T47D (cell line): ENCODE measurements at regions not wholly inside any gene's neighbourhood (a gene's known extent, or its start where the extent isn't known, plus 50 kb on each side); places are given as distances from the start of the nearest gene placed in this dataset.
A peak's percentile ranks its signal among the peaks of the same experiment; 100 is the strongest.

Experiments
- DNase-seq, 2 experiments: peaks; one replicate each; pipeline versions ENCODE4 v3.0.0 to v3.0.0-alpha.2; 2011 to 2012; ENCODE audit warnings: low read depth in 1 of 2, low spot score in 1 of 2
- JUND ChIP-seq: IDR thresholded peaks from 2 replicates; pipeline ENCODE4 v1.6.1; 2012; ENCODE audit warnings: low read depth
- in situ Hi-C: cut with HindIII; loops from 2 replicates; pipeline ENCODE4 v1.10.0; 2016; ENCODE audit warnings: low sequenced_read_pairs, low pct_unique_long_range_greater_than_20kb

DNA sequence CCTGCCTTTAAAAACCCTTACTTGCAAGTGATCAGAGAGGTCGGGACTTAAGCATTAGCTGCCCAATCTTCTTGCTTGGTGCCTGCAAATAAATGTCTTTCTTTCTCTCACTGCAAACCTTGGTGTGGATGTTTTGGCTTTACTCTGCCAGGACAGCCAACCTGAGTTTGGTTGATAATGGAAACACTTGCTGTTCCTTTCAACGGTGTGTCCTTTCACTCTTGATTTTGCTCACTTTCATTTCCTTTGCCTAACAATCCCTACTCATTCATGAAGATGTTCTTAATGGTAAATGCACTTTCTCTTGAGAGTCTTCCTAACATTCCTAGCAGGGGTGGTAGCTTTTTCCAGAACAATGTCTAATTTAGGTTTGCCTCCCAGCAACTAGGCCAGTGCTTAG lies 366.2 kb downstream of the HRH4 start:
- in situ Hi-C loops, result no loop called here
- no peak for DNase-seq
- TF ChIP-seq JUND, result no peak

DNA sequence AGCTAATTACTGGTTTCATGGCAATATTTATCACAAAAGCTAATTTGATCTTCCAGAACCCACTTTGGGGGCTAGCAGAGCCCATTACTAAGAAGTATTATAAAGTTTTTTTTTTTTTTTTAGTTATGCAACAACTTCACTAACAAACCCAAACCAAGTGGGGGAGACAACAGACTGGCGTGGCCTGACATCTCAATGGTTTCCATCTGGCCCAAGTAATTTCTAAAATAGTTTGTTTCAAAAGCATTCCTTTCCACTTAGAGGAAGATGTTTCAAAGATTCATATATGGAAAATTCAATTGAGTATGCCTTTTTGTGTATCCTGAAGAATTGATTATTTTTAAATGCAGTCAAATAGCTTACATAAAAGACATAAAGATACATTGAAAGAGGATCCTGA lies 367.1 kb downstream of the HRH4 start:
- no peak for TF ChIP-seq JUND
- in situ Hi-C loops, result no loop called here
- DNase-seq, result no peak

DNA sequence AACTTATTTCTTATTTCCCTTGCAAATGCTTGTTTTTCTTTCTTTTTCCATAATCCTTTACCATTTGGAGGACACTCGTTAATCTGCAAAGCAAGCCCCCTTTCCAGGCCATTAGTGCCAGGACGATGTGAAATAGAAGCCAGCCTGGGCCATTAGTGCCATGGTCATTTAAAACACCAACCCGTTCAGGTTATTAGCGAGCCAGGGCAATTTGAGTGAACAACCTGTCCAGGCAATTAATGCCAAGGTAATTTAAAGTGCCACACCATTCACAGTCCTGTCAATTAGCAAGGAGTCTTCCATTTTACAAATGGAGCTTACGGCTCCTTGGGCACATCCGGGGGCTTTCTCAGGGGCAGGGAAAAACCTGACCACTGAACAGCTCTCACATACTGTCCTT lies 370.6 kb downstream of the HRH4 start:
- TF ChIP-seq JUND, result no peak
- no peak for DNase-seq
- in situ Hi-C loops, result no loop called here

DNA sequence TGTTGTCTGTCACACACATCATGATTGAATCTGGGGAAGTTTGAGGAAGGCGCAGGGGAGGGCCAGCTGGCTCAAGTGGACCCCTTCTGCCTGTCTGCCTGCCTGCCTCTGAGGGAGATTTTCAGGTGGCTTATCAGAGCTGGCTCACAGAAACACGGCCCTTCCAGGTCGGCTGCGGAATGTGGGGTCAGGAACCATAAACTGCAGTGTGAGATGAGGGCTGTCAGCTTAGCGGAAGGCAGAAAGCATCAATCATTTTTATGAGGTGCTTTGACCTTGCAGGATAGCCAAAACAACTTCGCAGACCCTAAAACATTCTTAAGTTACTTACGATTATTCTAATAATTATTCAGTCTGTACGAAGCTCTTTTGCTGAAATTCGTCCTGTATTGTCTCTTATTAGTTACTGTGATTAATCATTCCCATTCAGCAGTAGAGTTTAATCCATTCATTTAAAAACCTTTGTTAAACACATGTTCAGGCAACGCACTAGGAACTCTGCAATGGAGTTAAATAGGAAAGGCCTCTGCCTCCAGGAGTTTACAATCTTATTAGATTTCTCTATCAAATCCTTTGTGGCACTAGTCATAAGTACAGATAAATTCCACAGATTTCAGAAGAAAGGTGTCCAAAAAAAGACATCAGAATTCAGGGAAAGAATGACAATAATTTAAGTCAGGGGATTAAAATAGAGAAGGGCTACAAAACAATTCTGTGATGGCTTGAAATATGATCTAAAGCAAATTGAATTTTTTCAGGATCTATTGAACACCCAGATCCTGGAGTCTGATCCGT lies 371.6 kb downstream of the HRH4 start:
- in situ Hi-C loops, result no loop called here
- DNase-seq, result no peak
- TF ChIP-seq JUND, result no peak

DNA sequence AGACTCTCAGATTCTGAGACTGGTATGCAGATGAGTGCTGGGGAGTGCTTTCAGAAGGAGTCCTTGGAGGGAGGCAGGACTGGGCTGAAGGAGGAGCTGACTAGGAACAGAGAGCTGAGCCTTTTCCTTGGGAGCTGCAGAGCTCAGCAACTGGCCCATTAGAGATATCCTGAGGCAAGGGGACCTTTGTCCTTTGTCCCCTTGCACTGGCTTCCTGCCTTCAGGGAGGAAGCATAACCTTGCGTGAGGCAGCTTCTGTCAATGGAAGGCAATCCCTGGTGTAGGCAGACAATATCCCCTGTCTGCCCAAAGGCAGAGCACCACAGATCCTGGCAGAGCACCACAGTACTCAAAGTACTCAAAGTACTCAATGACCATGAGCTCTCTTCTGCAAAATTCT lies 375.3 kb downstream of the HRH4 start:
- in situ Hi-C loops, result no loop called here
- DNase-seq, result no peak
- TF ChIP-seq JUND, result no peak

DNA sequence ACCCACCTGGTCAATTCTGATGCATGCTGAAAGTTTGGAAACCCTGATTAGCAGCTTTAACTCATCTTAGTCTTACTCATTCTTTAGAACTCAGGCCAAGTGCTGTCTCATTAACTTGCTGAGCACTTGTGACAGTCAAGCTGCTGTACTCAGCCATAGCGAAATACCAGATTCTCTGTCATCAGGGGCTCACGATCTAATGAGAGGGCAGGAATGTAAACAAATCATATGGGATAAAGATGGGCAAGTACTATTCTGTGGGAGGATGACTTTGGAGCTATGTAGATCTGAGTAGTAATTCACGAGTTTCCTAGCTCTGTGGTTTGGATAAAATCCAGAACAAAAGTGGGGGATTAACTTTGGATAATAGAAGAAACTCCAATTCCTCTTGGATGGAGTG lies 376.6 kb downstream of the HRH4 start:
- no peak for DNase-seq
- in situ Hi-C loops, result no loop called here
- TF ChIP-seq JUND, result no peak

DNA sequence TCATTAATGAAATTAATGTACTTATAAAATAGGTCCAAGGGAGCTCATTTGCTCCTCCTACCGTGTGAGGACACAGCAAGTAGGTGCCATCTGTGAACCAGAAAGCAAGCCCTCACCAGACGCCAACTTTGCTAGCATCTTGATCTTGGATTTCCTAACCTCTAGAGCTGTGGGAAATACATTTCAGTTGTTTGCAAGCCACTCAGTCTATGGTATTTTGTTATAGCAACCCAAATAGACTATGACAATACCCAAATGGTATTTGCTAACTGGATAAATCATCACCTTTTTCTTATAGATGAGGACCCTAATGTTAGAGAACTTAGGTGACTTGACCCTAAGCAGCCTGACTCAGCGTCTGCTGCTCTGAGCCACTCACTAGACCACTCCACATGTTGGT lies 379.6 kb downstream of the HRH4 start:
- in situ Hi-C loops, result no loop called here
- no peak for TF ChIP-seq JUND
- no peak for DNase-seq

DNA sequence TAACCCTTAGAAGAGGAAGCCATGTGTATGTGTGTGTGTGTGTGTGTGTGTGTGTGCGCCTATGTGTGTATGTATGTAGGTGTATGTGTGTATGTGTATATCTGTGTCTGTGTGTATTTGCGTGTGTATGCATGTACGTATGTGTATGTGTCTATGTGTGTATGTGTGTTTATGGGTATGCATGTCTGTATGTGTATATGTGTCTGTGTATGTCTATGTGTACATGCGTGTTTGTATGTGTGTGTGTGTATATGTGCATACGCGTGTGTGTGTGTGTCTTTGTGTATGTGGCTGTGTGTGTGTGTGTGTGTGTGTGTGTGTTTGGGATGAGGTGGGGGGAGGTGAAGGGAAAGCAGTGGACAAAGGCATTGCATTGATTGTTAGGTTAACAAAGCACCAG lies 380.2 kb downstream of the HRH4 start:
- DNase-seq, result no peak
- no peak for TF ChIP-seq JUND
- in situ Hi-C loops, result no loop called here

DNA sequence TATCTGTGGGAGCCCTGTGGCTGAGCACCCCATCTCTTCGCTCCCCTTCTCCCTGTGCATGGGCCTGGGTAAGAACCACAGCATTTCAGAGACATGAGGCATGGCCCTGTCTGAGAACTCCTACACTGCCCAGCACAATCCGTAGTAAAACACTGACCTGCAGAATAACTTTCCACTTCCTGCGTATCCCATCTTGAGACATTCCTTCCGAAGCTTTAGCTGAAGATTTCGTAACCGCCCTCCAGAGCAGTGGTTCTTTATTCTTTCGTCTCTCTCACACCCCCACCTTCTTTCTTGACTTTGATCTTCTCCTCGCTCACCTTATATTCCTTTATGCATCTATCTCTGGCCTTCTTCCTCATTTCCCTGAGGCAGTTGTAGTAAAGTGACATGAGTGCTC lies 381.1 kb downstream of the HRH4 start:
- in situ Hi-C loops, result no loop called here
- no peak for TF ChIP-seq JUND
- DNase-seq, result no peak

DNA sequence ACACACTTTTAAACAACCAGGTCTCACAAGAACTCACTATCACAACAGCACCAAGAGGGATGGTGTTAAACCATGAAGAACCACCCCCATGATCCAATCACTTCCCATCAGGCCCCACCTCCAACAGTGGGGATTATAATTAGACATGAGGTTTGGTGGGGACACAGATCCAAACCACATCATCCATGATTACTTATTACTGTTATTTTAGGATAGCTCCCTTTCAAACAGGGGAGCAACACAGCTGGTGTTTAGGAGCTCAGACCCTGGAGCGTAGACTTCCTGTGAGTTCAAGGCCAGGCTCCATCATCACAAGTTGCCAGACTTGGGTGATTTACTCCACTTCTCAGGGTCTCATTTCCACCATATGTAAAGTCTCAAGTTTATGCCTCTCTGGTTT lies 382.7 kb downstream of the HRH4 start:
- no peak for TF ChIP-seq JUND
- no peak for DNase-seq
- in situ Hi-C loops, result no loop called here

DNA sequence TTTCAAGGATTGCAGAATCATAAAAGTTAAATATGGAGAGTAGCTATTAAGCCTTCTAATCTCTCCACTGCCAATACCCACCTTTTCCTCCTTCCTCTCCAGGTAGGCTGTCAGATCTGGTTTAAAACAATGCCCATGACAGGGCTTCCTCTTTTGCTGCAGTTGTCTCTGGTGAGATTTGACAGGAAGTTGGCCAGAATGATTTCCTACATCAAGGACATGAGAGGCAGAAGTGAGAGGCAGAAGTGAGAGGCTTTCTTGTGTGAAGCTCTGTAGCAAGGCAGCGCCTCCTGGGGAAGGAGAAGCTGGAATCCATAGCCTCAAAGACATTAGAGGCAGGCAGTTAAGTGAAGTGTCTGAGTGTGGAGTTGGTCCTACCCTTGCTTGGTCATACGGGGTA lies 385.7 kb downstream of the HRH4 start:
- no peak for TF ChIP-seq JUND
- in situ Hi-C loops, result no loop called here
- no peak for DNase-seq

DNA sequence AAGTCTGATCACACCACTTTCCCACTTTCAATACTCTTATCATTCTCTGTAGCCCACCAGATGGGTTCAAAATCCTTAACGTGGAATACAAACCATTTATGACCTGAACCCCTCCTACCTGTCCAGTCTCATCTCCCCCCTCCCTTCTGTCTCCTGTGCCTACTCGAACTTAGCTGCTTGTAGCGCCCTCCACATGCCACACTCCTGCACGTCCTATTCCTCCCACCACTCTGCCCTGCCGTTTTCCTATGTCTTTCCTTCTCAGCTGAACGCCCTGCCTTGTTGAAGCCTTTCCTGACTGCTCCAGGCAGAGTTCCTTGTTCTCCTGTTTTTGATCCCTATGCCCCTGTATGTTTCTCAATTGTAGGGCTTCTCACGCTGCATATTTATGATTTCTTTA lies 390.1 kb downstream of the HRH4 start:
- in situ Hi-C loops, result no loop called here
- DNase-seq, result no peak
- TF ChIP-seq JUND, result no peak

DNA sequence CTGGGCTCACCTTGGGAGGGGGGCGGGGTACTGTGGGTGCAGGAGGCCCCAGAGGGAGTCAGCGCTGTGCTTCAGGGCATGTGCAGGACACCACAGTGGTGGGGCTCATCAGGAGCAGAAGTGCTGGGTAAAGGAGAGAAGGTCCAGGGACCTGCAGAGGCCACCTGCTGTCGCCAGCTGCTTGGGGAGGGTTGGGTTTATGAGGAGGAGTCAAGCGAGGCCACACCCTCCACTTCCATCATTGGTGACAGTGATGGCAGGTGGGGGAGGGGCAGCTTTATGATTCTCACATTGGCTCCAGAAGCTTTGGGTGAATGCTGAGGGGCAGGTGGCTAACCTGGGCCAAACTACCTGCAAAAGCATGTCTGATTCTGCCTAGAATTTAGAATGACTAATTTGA lies 392.6 kb downstream of the HRH4 start:
- DNase-seq, result peak in 1 of 2 experiments; percentile 12
- no peak for TF ChIP-seq JUND
- in situ Hi-C loops, result no loop called here

DNA sequence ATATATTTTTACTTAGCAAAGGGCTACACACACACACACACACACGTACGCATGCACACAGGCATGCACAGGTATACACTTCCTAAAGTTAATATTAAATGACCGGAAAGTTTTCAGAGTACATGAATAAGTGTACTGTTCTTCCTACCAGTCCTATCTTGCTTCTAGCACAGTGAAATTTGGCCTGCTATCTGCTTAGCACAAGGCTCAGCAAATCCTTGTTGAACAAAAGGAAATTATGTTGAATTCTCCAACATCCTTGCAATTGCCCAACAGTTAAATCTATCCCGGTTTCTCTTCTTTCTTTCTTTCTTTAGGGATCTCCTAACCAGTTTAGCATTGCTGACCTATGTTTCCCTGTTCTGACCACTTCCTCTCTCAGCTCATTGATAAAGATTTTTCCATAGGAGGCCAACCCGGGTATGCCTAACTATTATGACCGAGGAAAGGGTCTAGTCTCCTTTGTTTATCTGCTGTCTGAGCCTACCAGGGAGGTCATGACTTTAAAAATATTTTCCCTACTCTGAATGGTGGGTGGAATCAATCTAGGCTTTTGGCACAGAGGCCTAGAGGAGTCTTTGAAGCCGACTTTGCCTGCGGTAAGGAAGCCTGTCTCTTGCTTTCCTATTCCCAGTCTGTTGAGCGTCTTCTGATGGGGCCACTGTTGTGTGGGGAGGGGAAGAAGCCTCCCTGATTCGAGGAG lies 400.7 kb downstream of the HRH4 start:
- in situ Hi-C loops, result no loop called here
- no peak for TF ChIP-seq JUND
- no peak for DNase-seq
